ENCODE measurements at regions not wholly inside any gene's neighbourhood (a gene's known extent, or its start where the extent isn't known, plus 50 kb on each side); places are given as distances from the start of the nearest gene placed in this dataset.

- TF ChIP-seq POLR2A (IDR thresholded peaks at IDR 0.05) (no peak), CTCF (IDR thresholded peaks at IDR 0.05) (no peak)
Observed at GRCh38 chr14:30277268-30277667, 281.7 kb upstream of the G2E3 start.

Data from breast epithelium (tissue), 3 donors.